Endodermal cell (in vitro differentiated cells): ENCODE measurements at regions not wholly inside any gene's neighbourhood (a gene's known extent, or its start where the extent isn't known, plus 50 kb on each side); places are given as distances from the start of the nearest gene placed in this dataset.
A peak's percentile ranks its signal among the peaks of the same experiment; 100 is the strongest.

Experiments
- DNase-seq: peaks from one replicate; pipeline ENCODE4 v3.0.0-alpha.2; 2017
- H3K27ac ChIP-seq: 2 replicates; pipeline ENCODE4 v1.5.1; 2013; ENCODE audit warnings: mild to moderate bottlenecking, low read depth, low read length, moderate library complexity
- H3K27me3 ChIP-seq: 2 replicates; pipeline ENCODE4 v1.6.1; 2013; ENCODE audit warnings: mild to moderate bottlenecking, low read length, moderate library complexity; ENCODE audit not compliant: insufficient read depth, control insufficient read depth, poor library complexity, severe bottlenecking
- H3K36me3 ChIP-seq: 2 replicates; pipeline ENCODE4 v1.7.0; 2013; ENCODE audit warnings: mild to moderate bottlenecking, low read length, moderate library complexity; ENCODE audit not compliant: control insufficient read depth, insufficient read depth
- H3K4me1 ChIP-seq: one replicate; pipeline ENCODE4 v1.7.0; 2013; ENCODE audit warnings: low read length; ENCODE audit not compliant: control insufficient read depth, insufficient read depth
- H3K4me3 ChIP-seq: 2 replicates; pipeline ENCODE4 v1.5.1; 2013; ENCODE audit warnings: mild to moderate bottlenecking, low read length, moderate library complexity
- H3K9ac ChIP-seq: 2 replicates; pipeline ENCODE4 v1.6.1; 2013; ENCODE audit warnings: mild to moderate bottlenecking, low read length, moderate library complexity; ENCODE audit not compliant: poor library complexity, severe bottlenecking; ENCODE audit errors: extremely low read depth
- H3K9me3 ChIP-seq: 2 replicates; pipeline ENCODE4 v1.6.1; 2013; ENCODE audit warnings: mild to moderate bottlenecking, low read length, moderate library complexity; ENCODE audit not compliant: control insufficient read depth
- H3K27ac Mint-ChIP-seq: 2 replicates; pipeline ENCODE4 v1.8.0; 2020; ENCODE audit warnings: mixed read lengths
- H3K27me3 Mint-ChIP-seq: 2 replicates; pipeline ENCODE4 v1.8.0; 2021; ENCODE audit warnings: mild to moderate bottlenecking, mixed read lengths; ENCODE audit not compliant: insufficient read depth
- H3K36me3 Mint-ChIP-seq: 2 replicates; pipeline ENCODE4 v1.8.0; 2020; ENCODE audit warnings: low read depth, mixed read lengths
- H3K4me1 Mint-ChIP-seq: 2 replicates; pipeline ENCODE4 v1.8.0; 2020; ENCODE audit warnings: mixed read lengths
- H3K4me3 Mint-ChIP-seq: 2 replicates; pipeline ENCODE4 v1.8.0; 2020; ENCODE audit warnings: mild to moderate bottlenecking, moderate library complexity, mixed read lengths
- H3K9me3 Mint-ChIP-seq: 2 replicates; pipeline ENCODE4 v1.8.0; 2020; ENCODE audit warnings: mild to moderate bottlenecking, mixed read lengths
- CTCF ChIP-seq: fragments of 200-600 bp; sonication (generic); conservative IDR thresholded peaks from 2 replicates; pipeline ENCODE4 v1.5.0; 2021; ENCODE audit warnings: antibody characterized with exemption, mild to moderate bottlenecking
- WGBS, 2 experiments: methylation state at CpG; one replicate each; pipeline versions ENCODE4 v1.1.5 to v1.1.7; 2013; ENCODE audit warnings: missing lambda C conversion rate in 2 of 2, mixed read lengths in 1 of 2; ENCODE audit not compliant: insufficient coverage in 1 of 2, insufficient read length in 1 of 2; 5-methylcytosine and 5-hydroxymethylcytosine counted together

- H3K4me1 ChIP-seq, result peaks cover 21% of the 10 kb centered on the region
- no peak overlapping the region for H3K9ac ChIP-seq
- H3K4me3 Mint-ChIP-seq, result no peak overlapping the region
- no peak overlapping the region for H3K27ac ChIP-seq
- H3K4me1 Mint-ChIP-seq, result peaks cover 28% of the 10 kb centered on the region
- TF ChIP-seq CTCF, result no peak
- peaks cover 5% of the 10 kb centered on the region for H3K9me3 ChIP-seq
- no peaks in the 10 kb centered on the region for H3K9me3 Mint-ChIP-seq
- H3K27me3 ChIP-seq, result no peaks in the 10 kb centered on the region
- H3K27me3 Mint-ChIP-seq, result no peaks in the 10 kb centered on the region
- H3K27ac Mint-ChIP-seq, result no peak overlapping the region
- WGBS, 2 experiments, result 92% methylated on average over 1 of the region's 2 CpGs; no CpG with 5 or more reads in 1 of the 2 experiments
- H3K36me3 Mint-ChIP-seq, result no peaks in the 10 kb centered on the region
- no peak overlapping the region for H3K4me3 ChIP-seq
- DNase-seq, result no peak
- no peaks in the 10 kb centered on the region for H3K36me3 ChIP-seq
Measured at GRCh38 chr2:147398301-147398700, 446.5 kb upstream of the ACVR2A start.

- Mint-ChIP-seq H3K27ac (no peak overlapping the region), H3K36me3 (no peaks in the 10 kb centered on the region), H3K9me3 (no peaks in the 10 kb centered on the region), H3K4me3 (no peak overlapping the region), H3K27me3 (no peaks in the 10 kb centered on the region), H3K4me1 (peaks cover 32% of the 10 kb centered on the region)
- H3K4me1 ChIP-seq, result peaks cover 21% of the 10 kb centered on the region
- no peak overlapping the region for H3K4me3 ChIP-seq
- no peaks in the 10 kb centered on the region for H3K27me3 ChIP-seq
- H3K36me3 ChIP-seq, result no peaks in the 10 kb centered on the region
- WGBS, 2 experiments, result 96 to 100% methylated on average over 2 to 3 of the region's 3 CpGs
- H3K9ac ChIP-seq, result no peak overlapping the region
- peaks cover 5% of the 10 kb centered on the region for H3K9me3 ChIP-seq
- no peak for DNase-seq
- H3K27ac ChIP-seq, result no peak overlapping the region
- TF ChIP-seq CTCF, result no peak
Measured at GRCh38 chr2:147396890-147397289, 447.9 kb upstream of the ACVR2A start.

DNA sequence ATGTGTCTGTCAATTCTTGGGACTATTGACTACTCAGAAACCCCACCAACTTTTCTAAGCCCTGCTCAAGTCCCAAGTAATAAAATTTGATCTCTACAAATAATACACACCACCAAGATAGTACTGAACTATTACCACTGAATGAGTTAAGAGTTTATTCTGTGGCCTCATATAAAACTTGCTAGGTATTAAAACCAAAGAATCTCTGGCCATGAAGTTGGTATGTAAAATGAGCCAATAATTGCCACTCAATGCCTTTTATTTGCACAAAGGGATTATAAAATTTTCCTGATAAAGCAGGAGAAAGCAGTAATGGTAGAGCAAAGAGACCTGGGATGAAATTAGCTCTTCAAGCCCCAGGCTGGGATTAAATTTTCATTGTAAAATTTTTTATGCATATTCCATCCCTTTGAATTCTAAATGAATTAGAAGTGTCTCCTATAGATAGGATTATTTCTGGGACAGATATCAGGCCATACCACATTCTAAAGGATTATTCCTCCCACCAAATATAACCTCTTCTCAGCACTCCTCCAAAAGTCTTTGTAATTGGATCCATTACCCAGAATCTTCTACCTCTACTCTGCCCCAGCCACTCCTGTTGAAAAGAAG, 450.5 kb upstream of the ACVR2A start:
- H3K4me1 Mint-ChIP-seq, result peaks cover 37% of the 10 kb centered on the region
- H3K36me3 ChIP-seq, result no peaks in the 10 kb centered on the region
- H3K4me3 ChIP-seq, result peak overlapping the region; percentile 18
- H3K4me3 Mint-ChIP-seq, result no peak overlapping the region
- H3K27me3 Mint-ChIP-seq, result no peaks in the 10 kb centered on the region
- H3K4me1 ChIP-seq, result peaks cover 17% of the 10 kb centered on the region
- H3K27ac ChIP-seq, result no peak overlapping the region
- TF ChIP-seq CTCF, result no peak
- H3K9me3 Mint-ChIP-seq, result no peaks in the 10 kb centered on the region
- H3K27me3 ChIP-seq, result no peaks in the 10 kb centered on the region
- H3K9me3 ChIP-seq, result peaks cover 5% of the 10 kb centered on the region
- DNase-seq, result no peak
- H3K27ac Mint-ChIP-seq, result no peak overlapping the region
- no peak overlapping the region for H3K9ac ChIP-seq
- H3K36me3 Mint-ChIP-seq, result no peaks in the 10 kb centered on the region
